Vagina (tissue), 2 donors: ENCODE measurements at regions not wholly inside any gene's neighbourhood (a gene's known extent, or its start where the extent isn't known, plus 50 kb on each side); places are given as distances from the start of the nearest gene placed in this dataset.

Experiments used
- DNase-seq, 2 donors: peaks; one replicate each; pipeline ENCODE4 v3.0.0-alpha.2; 2017; ENCODE audit errors: extremely low spot score in 2 of 2
- H3K27ac ChIP-seq: fragments of 200-600 bp; sonication (generic); one replicate; pipeline ENCODE4 v1.5.1; 2019
- H3K27me3 ChIP-seq: fragments of 200-600 bp; sonication (generic); one replicate; pipeline ENCODE4 v1.5.1; 2019
- H3K36me3 ChIP-seq, 2 donors: fragments of 200-600 bp; sonication (generic); one replicate each; pipeline ENCODE4 v1.5.1; 2017 to 2019
- H3K4me1 ChIP-seq: fragments of 200-600 bp; sonication (generic); one replicate; pipeline ENCODE4 v1.5.1; 2019
- H3K4me3 ChIP-seq, 2 donors: fragments of 200-600 bp; sonication (generic); 1 replicate in 1 of 2; 2 replicates in 1 of 2; pipeline ENCODE4 v1.5.1; 2016 to 2019
- H3K9me3 ChIP-seq: fragments of 200-600 bp; sonication (generic); one replicate; pipeline ENCODE4 v1.5.1; 2019
- CTCF ChIP-seq, 3 experiments: fragments of 450-650 bp in 2 of 3; fragments of 200-600 bp in 1 of 3; sonication (generic) in 1 of 3; IDR thresholded peaks; one replicate each; pipeline ENCODE4 v1.5.1; 2017 to 2019; ENCODE audit warnings: antibody characterized with exemption in 3 of 3, mild to moderate bottlenecking in 2 of 3, moderate library complexity in 2 of 3
- POLR2A ChIP-seq, 2 donors: fragments of 450-650 bp; IDR thresholded peaks; one replicate each; pipeline ENCODE4 v1.6.1; 2017; ENCODE audit warnings: antibody characterized with exemption in 2 of 2, mild to moderate bottlenecking in 2 of 2, moderate library complexity in 2 of 2
- POLR2AphosphoS5 ChIP-seq, 2 donors: sonication (generic); formaldehyde crosslinking; IDR thresholded peaks; one replicate each; pipeline ENCODE4 v1.9.0; 2017; ENCODE audit warnings: antibody characterized with exemption in 2 of 2, mild to moderate bottlenecking in 2 of 2, low read depth in 1 of 2; ENCODE audit not compliant: insufficient read depth in 1 of 2
- intact Hi-C: fragments of 100-400 bp; cut with DNase I; formaldehyde crosslinking; loops from one replicate; pipeline ENCODE4 v1.15.1; 2023

DNA sequence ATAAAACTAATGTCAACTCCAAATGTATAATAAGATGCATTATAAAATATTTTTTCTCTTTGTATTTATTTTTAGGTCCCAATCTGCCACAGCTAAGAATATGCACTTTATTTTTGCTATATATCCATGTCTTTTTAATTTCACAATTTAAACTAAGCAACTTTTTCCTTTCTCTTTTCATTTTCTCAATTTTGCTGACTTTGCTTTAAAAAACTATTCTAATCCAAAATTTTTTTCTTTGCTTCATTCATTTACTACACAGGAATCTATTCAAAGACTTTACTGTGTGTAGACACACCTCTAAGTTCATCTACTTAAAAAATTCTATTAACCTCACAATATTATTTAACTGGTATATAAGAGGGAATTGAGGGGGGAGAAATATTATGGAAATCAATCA, 201.9 kb downstream of the ADGRA3 start:
- Histone ChIP-seq H3K36me3 (no peaks in the 10 kb centered on the region), H3K27ac (no peak overlapping the region), H3K4me3 (no peak overlapping the region), H3K4me1 (no peaks in the 10 kb centered on the region), H3K27me3 (no peaks in the 10 kb centered on the region), H3K9me3 (no peaks in the 10 kb centered on the region)
- TF ChIP-seq POLR2AphosphoS5 (IDR thresholded peaks at IDR 0.05; ENCODE audit: insufficient read depth in 1 of 2, low read depth in 1 of 2), result no peak
- TF ChIP-seq POLR2A (IDR thresholded peaks at IDR 0.05), result no peak
- no peak for TF ChIP-seq CTCF (IDR thresholded peaks at IDR 0.05)
- DNase-seq, result no peak
- intact Hi-C loops, result no loop called here

DNA sequence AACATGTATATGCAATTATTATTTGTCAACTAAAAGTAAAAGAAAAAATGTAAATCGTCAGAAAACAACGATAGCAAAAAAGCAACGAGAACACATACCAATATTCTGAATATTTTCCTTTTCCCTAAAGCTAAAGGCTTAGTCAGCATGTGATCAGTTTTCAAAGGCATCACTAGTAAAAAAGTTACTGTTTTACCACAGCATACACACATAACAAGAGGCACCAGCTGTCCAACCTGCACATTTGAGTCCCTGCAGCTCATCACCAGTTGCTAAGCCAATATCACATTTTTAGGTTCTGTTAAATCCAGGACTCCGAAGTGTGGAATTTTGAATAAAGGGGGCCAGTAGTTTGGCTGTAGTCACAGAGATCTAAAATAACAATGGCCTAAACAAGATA, 203.8 kb downstream of the ADGRA3 start:
- Histone ChIP-seq H3K27me3 (no peaks in the 10 kb centered on the region), H3K36me3 (no peaks in the 10 kb centered on the region), H3K9me3 (no peaks in the 10 kb centered on the region), H3K27ac (no peak overlapping the region), H3K4me3 (no peak overlapping the region), H3K4me1 (no peaks in the 10 kb centered on the region)
- intact Hi-C loops, result no loop called here
- TF ChIP-seq CTCF (IDR thresholded peaks at IDR 0.05) (no peak), POLR2AphosphoS5 (IDR thresholded peaks at IDR 0.05; ENCODE audit: insufficient read depth in 1 of 2, low read depth in 1 of 2) (no peak), POLR2A (IDR thresholded peaks at IDR 0.05) (no peak)
- no peak for DNase-seq

- no peaks in the 10 kb centered on the region for H3K36me3 ChIP-seq
- no peak overlapping the region for H3K27ac ChIP-seq
- no peak for DNase-seq
- no peak overlapping the region for H3K4me3 ChIP-seq
- no peaks in the 10 kb centered on the region for H3K27me3 ChIP-seq
- intact Hi-C loops, result no loop called here
- no peak for TF ChIP-seq CTCF (IDR thresholded peaks at IDR 0.05)
- no peak for TF ChIP-seq POLR2A (IDR thresholded peaks at IDR 0.05)
- TF ChIP-seq POLR2AphosphoS5 (IDR thresholded peaks at IDR 0.05; ENCODE audit: insufficient read depth in 1 of 2, low read depth in 1 of 2), result no peak
- no peaks in the 10 kb centered on the region for H3K9me3 ChIP-seq
- no peaks in the 10 kb centered on the region for H3K4me1 ChIP-seq
These were observed 214.6 kb downstream of the ADGRA3 start for GRCh38 chr4:22301253-22301652.

DNA sequence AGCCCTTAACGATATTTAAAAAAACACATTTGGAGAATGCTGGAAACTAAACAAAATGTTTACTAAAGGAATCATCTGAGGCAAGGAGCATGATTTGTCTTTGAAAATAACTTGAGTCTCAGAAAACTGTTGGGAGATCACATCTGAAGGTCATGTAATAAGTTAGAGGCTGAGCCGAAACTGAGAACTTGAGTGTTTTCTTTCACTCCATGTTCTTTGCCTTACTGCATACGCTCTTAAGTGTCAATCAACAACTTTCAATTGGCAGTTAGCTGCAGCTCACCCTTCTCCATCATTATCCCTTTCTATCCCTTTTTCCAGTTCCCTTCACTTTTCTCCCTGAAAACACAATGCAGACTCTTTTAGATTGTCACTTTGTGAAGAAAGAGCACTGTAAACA, 216.2 kb downstream of the ADGRA3 start:
- TF ChIP-seq POLR2AphosphoS5 (IDR thresholded peaks at IDR 0.05; ENCODE audit: insufficient read depth in 1 of 2, low read depth in 1 of 2) (no peak), CTCF (IDR thresholded peaks at IDR 0.05) (no peak), POLR2A (IDR thresholded peaks at IDR 0.05) (no peak)
- Histone ChIP-seq H3K4me3 (no peak overlapping the region), H3K4me1 (no peaks in the 10 kb centered on the region), H3K9me3 (no peaks in the 10 kb centered on the region), H3K36me3 (no peaks in the 10 kb centered on the region), H3K27me3 (no peaks in the 10 kb centered on the region), H3K27ac (no peak overlapping the region)
- no peak for DNase-seq
- intact Hi-C loops, result no loop called here

- H3K27me3 ChIP-seq, result no peaks in the 10 kb centered on the region
- no peak overlapping the region for H3K27ac ChIP-seq
- no peaks in the 10 kb centered on the region for H3K4me1 ChIP-seq
- H3K36me3 ChIP-seq, result no peaks in the 10 kb centered on the region
- intact Hi-C loops, result no loop called here
- TF ChIP-seq POLR2A (IDR thresholded peaks at IDR 0.05) (no peak), POLR2AphosphoS5 (IDR thresholded peaks at IDR 0.05; ENCODE audit: insufficient read depth in 1 of 2, low read depth in 1 of 2) (no peak), CTCF (IDR thresholded peaks at IDR 0.05) (no peak)
- DNase-seq, result no peak
- no peak overlapping the region for H3K4me3 ChIP-seq
- no peaks in the 10 kb centered on the region for H3K9me3 ChIP-seq
These were observed 228.2 kb downstream of the ADGRA3 start for GRCh38 chr4:22287631-22288030.
